HL-60 (cell line): ENCODE measurements at regions not wholly inside any gene's neighbourhood (a gene's known extent, or its start where the extent isn't known, plus 50 kb on each side); places are given as distances from the start of the nearest gene placed in this dataset.

Experiments used
- DNase-seq, 2 experiments: peaks; one replicate each; pipeline ENCODE4 v3.0.0-alpha.2; 2010 to 2020; ENCODE audit warnings: low read depth in 1 of 2, low spot score in 1 of 2
- H3K27ac ChIP-seq: fragments of 250-450 bp; sonication (Bioruptor Pico); replicated peaks from 2 replicates; pipeline ENCODE4 v1.5.1; 2020; ENCODE audit warnings: mild to moderate bottlenecking, moderate library complexity
- H3K27me3 ChIP-seq: fragments of 250-450 bp; sonication (Bioruptor Pico); 2 replicates; pipeline ENCODE4 v1.5.1; 2021; ENCODE audit warnings: mild to moderate bottlenecking, moderate library complexity; ENCODE audit not compliant: insufficient read depth, poor library complexity, severe bottlenecking
- H3K4me3 ChIP-seq: replicated peaks from 2 replicates; pipeline ENCODE4 v1.5.1; 2011; ENCODE audit warnings: mild to moderate bottlenecking, control low read depth, low read length; ENCODE audit not compliant: insufficient read depth
- GABPA ChIP-seq: IDR thresholded peaks from 2 replicates; pipeline ENCODE4 v1.6.1; 2012; ENCODE audit warnings: low read depth
- POLR2AphosphoS5 ChIP-seq: IDR thresholded peaks from 2 replicates; pipeline ENCODE4 v1.6.1; 2012; ENCODE audit warnings: low read depth
- SPI1 ChIP-seq: IDR thresholded peaks from 2 replicates; pipeline ENCODE4 v1.6.1; 2012; ENCODE audit warnings: low read depth, mild to moderate bottlenecking, borderline replicate concordance
- TF ChIP-seq, protein P1 (sequence below): IDR thresholded peaks from one replicate; pipeline ENCODE4 v1.5.1; 2011; ENCODE audit warnings: low read length, control low read depth, inconsistent platforms; ENCODE audit not compliant: insufficient read depth
- TF ChIP-seq, protein P2 (sequence below): IDR thresholded peaks from 2 replicates; pipeline ENCODE4 v1.6.1; 2012; ENCODE audit warnings: low read depth; ENCODE audit not compliant: insufficient replicate concordance

DNA sequence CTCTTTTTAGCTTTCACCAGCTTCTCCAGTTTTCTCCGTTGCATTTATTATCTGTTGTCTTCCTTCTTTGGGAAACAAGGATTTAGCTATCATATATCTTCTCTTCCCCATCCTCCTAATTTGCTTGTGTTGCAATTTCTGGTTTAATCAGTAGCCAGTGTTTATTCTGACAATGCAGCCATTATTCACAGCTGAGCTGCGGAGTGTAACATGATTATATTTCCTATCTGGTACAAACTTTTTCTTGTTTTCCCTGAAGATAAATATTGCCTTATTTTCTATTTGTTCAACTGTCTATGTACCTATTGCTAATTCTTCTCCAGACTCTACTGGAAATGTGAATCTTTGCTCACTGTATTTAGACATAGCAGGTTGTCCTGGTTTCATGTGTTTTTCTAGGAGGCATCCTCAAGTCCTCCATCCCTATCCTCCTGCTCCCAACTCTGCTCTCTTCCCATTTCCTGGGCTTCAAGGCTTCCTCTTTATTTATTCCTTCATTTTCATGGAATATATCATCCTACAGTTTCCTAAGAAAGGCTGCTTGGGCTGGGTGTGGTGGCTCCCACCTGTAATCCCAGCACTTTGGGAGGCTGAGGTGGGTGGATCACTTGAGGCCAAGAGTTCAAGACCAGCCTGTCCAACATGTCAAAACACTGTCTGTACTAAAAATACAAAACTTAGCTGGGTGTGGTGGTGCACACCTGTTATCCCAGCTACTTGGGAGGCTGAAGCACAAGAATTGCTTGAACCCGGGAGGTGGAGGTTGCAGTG lies 72.4 kb upstream of the KDM7A start:
- no peaks in the 10 kb centered on the region for H3K27me3 ChIP-seq
- TF ChIP-seq, protein P1, sequence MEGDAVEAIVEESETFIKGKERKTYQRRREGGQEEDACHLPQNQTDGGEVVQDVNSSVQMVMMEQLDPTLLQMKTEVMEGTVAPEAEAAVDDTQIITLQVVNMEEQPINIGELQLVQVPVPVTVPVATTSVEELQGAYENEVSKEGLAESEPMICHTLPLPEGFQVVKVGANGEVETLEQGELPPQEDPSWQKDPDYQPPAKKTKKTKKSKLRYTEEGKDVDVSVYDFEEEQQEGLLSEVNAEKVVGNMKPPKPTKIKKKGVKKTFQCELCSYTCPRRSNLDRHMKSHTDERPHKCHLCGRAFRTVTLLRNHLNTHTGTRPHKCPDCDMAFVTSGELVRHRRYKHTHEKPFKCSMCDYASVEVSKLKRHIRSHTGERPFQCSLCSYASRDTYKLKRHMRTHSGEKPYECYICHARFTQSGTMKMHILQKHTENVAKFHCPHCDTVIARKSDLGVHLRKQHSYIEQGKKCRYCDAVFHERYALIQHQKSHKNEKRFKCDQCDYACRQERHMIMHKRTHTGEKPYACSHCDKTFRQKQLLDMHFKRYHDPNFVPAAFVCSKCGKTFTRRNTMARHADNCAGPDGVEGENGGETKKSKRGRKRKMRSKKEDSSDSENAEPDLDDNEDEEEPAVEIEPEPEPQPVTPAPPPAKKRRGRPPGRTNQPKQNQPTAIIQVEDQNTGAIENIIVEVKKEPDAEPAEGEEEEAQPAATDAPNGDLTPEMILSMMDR: no peak
- TF ChIP-seq SPI1 (no peak), GABPA (no peak), POLR2AphosphoS5 (no peak)
- TF ChIP-seq, protein P2, sequence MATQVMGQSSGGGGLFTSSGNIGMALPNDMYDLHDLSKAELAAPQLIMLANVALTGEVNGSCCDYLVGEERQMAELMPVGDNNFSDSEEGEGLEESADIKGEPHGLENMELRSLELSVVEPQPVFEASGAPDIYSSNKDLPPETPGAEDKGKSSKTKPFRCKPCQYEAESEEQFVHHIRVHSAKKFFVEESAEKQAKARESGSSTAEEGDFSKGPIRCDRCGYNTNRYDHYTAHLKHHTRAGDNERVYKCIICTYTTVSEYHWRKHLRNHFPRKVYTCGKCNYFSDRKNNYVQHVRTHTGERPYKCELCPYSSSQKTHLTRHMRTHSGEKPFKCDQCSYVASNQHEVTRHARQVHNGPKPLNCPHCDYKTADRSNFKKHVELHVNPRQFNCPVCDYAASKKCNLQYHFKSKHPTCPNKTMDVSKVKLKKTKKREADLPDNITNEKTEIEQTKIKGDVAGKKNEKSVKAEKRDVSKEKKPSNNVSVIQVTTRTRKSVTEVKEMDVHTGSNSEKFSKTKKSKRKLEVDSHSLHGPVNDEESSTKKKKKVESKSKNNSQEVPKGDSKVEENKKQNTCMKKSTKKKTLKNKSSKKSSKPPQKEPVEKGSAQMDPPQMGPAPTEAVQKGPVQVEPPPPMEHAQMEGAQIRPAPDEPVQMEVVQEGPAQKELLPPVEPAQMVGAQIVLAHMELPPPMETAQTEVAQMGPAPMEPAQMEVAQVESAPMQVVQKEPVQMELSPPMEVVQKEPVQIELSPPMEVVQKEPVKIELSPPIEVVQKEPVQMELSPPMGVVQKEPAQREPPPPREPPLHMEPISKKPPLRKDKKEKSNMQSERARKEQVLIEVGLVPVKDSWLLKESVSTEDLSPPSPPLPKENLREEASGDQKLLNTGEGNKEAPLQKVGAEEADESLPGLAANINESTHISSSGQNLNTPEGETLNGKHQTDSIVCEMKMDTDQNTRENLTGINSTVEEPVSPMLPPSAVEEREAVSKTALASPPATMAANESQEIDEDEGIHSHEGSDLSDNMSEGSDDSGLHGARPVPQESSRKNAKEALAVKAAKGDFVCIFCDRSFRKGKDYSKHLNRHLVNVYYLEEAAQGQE: no peak
- no peak overlapping the region for H3K27ac ChIP-seq
- H3K4me3 ChIP-seq: no peak overlapping the region
- DNase-seq: no peak

DNA sequence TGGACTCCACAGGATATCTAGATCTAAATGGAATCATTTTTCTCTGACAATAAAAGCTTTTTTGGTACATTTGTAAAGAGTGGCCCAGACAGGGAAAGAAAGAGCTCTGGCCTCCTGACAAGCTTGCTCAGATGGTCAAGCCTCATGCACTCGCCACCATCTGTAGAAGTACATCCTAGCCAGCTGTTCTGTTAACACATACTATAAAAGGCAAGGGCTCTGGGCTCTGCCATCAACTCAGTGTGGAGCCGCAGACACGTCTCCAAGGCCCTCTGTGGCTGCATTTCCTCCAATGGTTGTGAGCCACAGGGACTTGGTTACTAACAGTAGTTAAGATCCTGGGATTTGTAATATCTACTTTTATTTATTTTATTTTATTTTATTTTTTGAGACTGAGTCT lies 70.8 kb upstream of the KDM7A start:
- Histone ChIP-seq H3K4me3 (no peak overlapping the region), H3K27ac (no peak overlapping the region), H3K27me3 (no peaks in the 10 kb centered on the region)
- no peak for DNase-seq
- TF ChIP-seq POLR2AphosphoS5 (no peak), GABPA (no peak), SPI1 (no peak)
- TF ChIP-seq, protein P2: no peak
- TF ChIP-seq, protein P1: no peak

DNA sequence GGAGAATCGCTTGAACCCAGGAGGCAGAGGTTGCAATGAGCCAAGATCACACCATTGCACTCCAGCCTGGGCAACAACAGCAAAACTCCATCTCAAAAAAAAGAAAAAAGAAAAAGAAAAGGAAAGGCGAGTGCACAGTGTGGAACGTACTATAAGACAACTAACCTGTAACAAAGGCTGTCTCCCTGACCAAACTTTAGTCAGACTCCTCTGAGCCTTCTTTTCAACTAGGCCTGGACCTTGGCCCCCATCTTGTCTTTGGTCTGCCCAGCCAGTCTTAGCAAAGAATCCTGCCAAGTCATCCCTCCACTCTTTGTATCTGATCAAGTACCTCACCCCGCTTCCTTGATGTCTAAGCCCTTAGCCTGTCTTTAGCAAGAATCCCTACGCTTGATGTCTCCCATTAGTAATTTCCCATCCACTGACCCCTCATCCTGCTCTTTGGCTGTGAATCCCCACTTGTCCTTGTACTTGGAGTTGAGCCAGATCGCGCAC lies 68.9 kb upstream of the KDM7A start:
- DNase-seq: no peak
- Histone ChIP-seq H3K27me3 (no peaks in the 10 kb centered on the region), H3K27ac (no peak overlapping the region), H3K4me3 (no peak overlapping the region)
- TF ChIP-seq, protein P2: no peak
- TF ChIP-seq, protein P1: no peak
- no peak for TF ChIP-seq SPI1
- no peak for TF ChIP-seq POLR2AphosphoS5
- TF ChIP-seq GABPA: no peak
